ENCODE measurements at regions not wholly inside any gene's neighbourhood (a gene's known extent, or its start where the extent isn't known, plus 50 kb on each side); places are given as distances from the start of the nearest gene placed in this dataset.
A peak's percentile ranks its signal among the peaks of the same experiment; 100 is the strongest.
"Not testable (repeated sequence)": the region's sequence is repeated elsewhere in the genome, so short reads cannot be mapped to it uniquely, and the experiment has no call there.

- H3K27ac ChIP-seq (ENCODE audit: low read depth, low read length) = peak overlapping the region; percentile 71
- H3K27me3 ChIP-seq (ENCODE audit: control insufficient read depth, insufficient read depth, low read length) = no peaks in the 10 kb centered on the region
- H3K36me3 ChIP-seq (ENCODE audit: control insufficient read depth, insufficient read depth, low read length) = no peaks in the 10 kb centered on the region
- no peaks in the 10 kb centered on the region for H3K9me3 ChIP-seq (ENCODE audit: control insufficient read depth, insufficient read depth, low read length)
- no peak overlapping the region for H3K9ac ChIP-seq (ENCODE audit: low read depth, low read length)
- no peak overlapping the region for H3K4me3 ChIP-seq (ENCODE audit: low read depth, low read length)
- peaks cover 27% of the 10 kb centered on the region for H3K4me1 ChIP-seq (ENCODE audit: control insufficient read depth, insufficient read depth, low read length)
Measured at GRCh38 chr10:3961082-3961481, 176.1 kb upstream of the KLF6 start.

- Histone ChIP-seq H3K27me3 (ENCODE audit: control insufficient read depth, insufficient read depth, low read length) (no peaks in the 10 kb centered on the region), H3K27ac (ENCODE audit: low read depth, low read length) (peak overlapping the region; percentile 71), H3K4me1 (ENCODE audit: control insufficient read depth, insufficient read depth, low read length) (peaks cover 33% of the 10 kb centered on the region), H3K4me3 (ENCODE audit: low read depth, low read length) (no peak overlapping the region), H3K36me3 (ENCODE audit: control insufficient read depth, insufficient read depth, low read length) (no peaks in the 10 kb centered on the region), H3K9me3 (ENCODE audit: control insufficient read depth, insufficient read depth, low read length) (no peaks in the 10 kb centered on the region), H3K9ac (ENCODE audit: low read depth, low read length) (no peak overlapping the region)
Measured at GRCh38 chr10:3960496-3960895, 175.5 kb upstream of the KLF6 start.

GRCh38 chr10:3959370-3960325 is 174.6 kb upstream of the KLF6 start:
- Histone ChIP-seq H3K9ac (ENCODE audit: low read depth, low read length) (no peak overlapping the region), H3K4me3 (ENCODE audit: low read depth, low read length) (no peak overlapping the region), H3K27me3 (ENCODE audit: control insufficient read depth, insufficient read depth, low read length) (no peaks in the 10 kb centered on the region), H3K27ac (ENCODE audit: low read depth, low read length) (peak overlapping the region; percentile 71), H3K9me3 (ENCODE audit: control insufficient read depth, insufficient read depth, low read length) (no peaks in the 10 kb centered on the region), H3K36me3 (ENCODE audit: control insufficient read depth, insufficient read depth, low read length) (no peaks in the 10 kb centered on the region), H3K4me1 (ENCODE audit: control insufficient read depth, insufficient read depth, low read length) (peaks cover 37% of the 10 kb centered on the region)

GRCh38 chr10:3958472-3958996 is 173.5 kb upstream of the KLF6 start:
- no peak overlapping the region for H3K9ac ChIP-seq (ENCODE audit: low read depth, low read length)
- H3K4me3 ChIP-seq (ENCODE audit: low read depth, low read length) = no peak overlapping the region
- no peak overlapping the region for H3K27ac ChIP-seq (ENCODE audit: low read depth, low read length)
- peaks cover 37% of the 10 kb centered on the region for H3K4me1 ChIP-seq (ENCODE audit: control insufficient read depth, insufficient read depth, low read length)
- no peaks in the 10 kb centered on the region for H3K9me3 ChIP-seq (ENCODE audit: control insufficient read depth, insufficient read depth, low read length)
- no peaks in the 10 kb centered on the region for H3K27me3 ChIP-seq (ENCODE audit: control insufficient read depth, insufficient read depth, low read length)
- H3K36me3 ChIP-seq (ENCODE audit: control insufficient read depth, insufficient read depth, low read length) = no peaks in the 10 kb centered on the region

GRCh38 chr10:3955955-3956617 is 171.1 kb upstream of the KLF6 start:
- Histone ChIP-seq H3K9ac (ENCODE audit: low read depth, low read length) (no peak overlapping the region), H3K4me3 (ENCODE audit: low read depth, low read length) (no peak overlapping the region), H3K36me3 (ENCODE audit: control insufficient read depth, insufficient read depth, low read length) (no peaks in the 10 kb centered on the region), H3K27ac (ENCODE audit: low read depth, low read length) (peak overlapping the region; percentile 79), H3K4me1 (ENCODE audit: control insufficient read depth, insufficient read depth, low read length) (peaks cover 32% of the 10 kb centered on the region), H3K27me3 (ENCODE audit: control insufficient read depth, insufficient read depth, low read length) (no peaks in the 10 kb centered on the region), H3K9me3 (ENCODE audit: control insufficient read depth, insufficient read depth, low read length) (no peaks in the 10 kb centered on the region)

GRCh38 chr10:3955493-3955892 is 170.5 kb upstream of the KLF6 start:
- H3K9ac ChIP-seq (ENCODE audit: low read depth, low read length) = no peak overlapping the region
- no peaks in the 10 kb centered on the region for H3K36me3 ChIP-seq (ENCODE audit: control insufficient read depth, insufficient read depth, low read length)
- H3K9me3 ChIP-seq (ENCODE audit: control insufficient read depth, insufficient read depth, low read length) = no peaks in the 10 kb centered on the region
- no peak overlapping the region for H3K4me3 ChIP-seq (ENCODE audit: low read depth, low read length)
- H3K27ac ChIP-seq (ENCODE audit: low read depth, low read length) = peak overlapping the region; percentile 79
- H3K4me1 ChIP-seq (ENCODE audit: control insufficient read depth, insufficient read depth, low read length) = peaks cover 26% of the 10 kb centered on the region
- H3K27me3 ChIP-seq (ENCODE audit: control insufficient read depth, insufficient read depth, low read length) = no peaks in the 10 kb centered on the region

GRCh38 chr10:3954615-3955014 is 169.6 kb upstream of the KLF6 start:
- no peak overlapping the region for H3K27ac ChIP-seq (ENCODE audit: low read depth, low read length)
- no peak overlapping the region for H3K4me3 ChIP-seq (ENCODE audit: low read depth, low read length)
- peaks cover 20% of the 10 kb centered on the region for H3K4me1 ChIP-seq (ENCODE audit: control insufficient read depth, insufficient read depth, low read length)
- H3K27me3 ChIP-seq (ENCODE audit: control insufficient read depth, insufficient read depth, low read length) = no peaks in the 10 kb centered on the region
- no peak overlapping the region for H3K9ac ChIP-seq (ENCODE audit: low read depth, low read length)
- no peaks in the 10 kb centered on the region for H3K9me3 ChIP-seq (ENCODE audit: control insufficient read depth, insufficient read depth, low read length)
- no peaks in the 10 kb centered on the region for H3K36me3 ChIP-seq (ENCODE audit: control insufficient read depth, insufficient read depth, low read length)

- H3K4me3 ChIP-seq (ENCODE audit: low read depth, low read length); H3K27me3 ChIP-seq (ENCODE audit: control insufficient read depth, insufficient read depth, low read length); H3K36me3 ChIP-seq (ENCODE audit: control insufficient read depth, insufficient read depth, low read length); H3K9me3 ChIP-seq (ENCODE audit: control insufficient read depth, insufficient read depth, low read length); H3K27ac ChIP-seq (ENCODE audit: low read depth, low read length); H3K9ac ChIP-seq (ENCODE audit: low read depth, low read length): not testable (repeated sequence)
- peaks cover 17% of the 10 kb centered on the region for H3K4me1 ChIP-seq (ENCODE audit: control insufficient read depth, insufficient read depth, low read length)
Measured at GRCh38 chr10:3954007-3954406, 169.0 kb upstream of the KLF6 start.

GRCh38 chr10:3951993-3952392 is 167.0 kb upstream of the KLF6 start:
- Histone ChIP-seq H3K27me3 (ENCODE audit: control insufficient read depth, insufficient read depth, low read length) (no peaks in the 10 kb centered on the region), H3K4me1 (ENCODE audit: control insufficient read depth, insufficient read depth, low read length) (peaks cover 17% of the 10 kb centered on the region), H3K4me3 (ENCODE audit: low read depth, low read length) (no peak overlapping the region), H3K9me3 (ENCODE audit: control insufficient read depth, insufficient read depth, low read length) (no peaks in the 10 kb centered on the region), H3K9ac (ENCODE audit: low read depth, low read length) (no peak overlapping the region), H3K27ac (ENCODE audit: low read depth, low read length) (no peak overlapping the region), H3K36me3 (ENCODE audit: control insufficient read depth, insufficient read depth, low read length) (no peaks in the 10 kb centered on the region)

- no peak overlapping the region for H3K9ac ChIP-seq (ENCODE audit: low read depth, low read length)
- no peak overlapping the region for H3K4me3 ChIP-seq (ENCODE audit: low read depth, low read length)
- no peaks in the 10 kb centered on the region for H3K27me3 ChIP-seq (ENCODE audit: control insufficient read depth, insufficient read depth, low read length)
- H3K4me1 ChIP-seq (ENCODE audit: control insufficient read depth, insufficient read depth, low read length) = peaks cover 10% of the 10 kb centered on the region
- no peaks in the 10 kb centered on the region for H3K9me3 ChIP-seq (ENCODE audit: control insufficient read depth, insufficient read depth, low read length)
- H3K27ac ChIP-seq (ENCODE audit: low read depth, low read length) = no peak overlapping the region
- no peaks in the 10 kb centered on the region for H3K36me3 ChIP-seq (ENCODE audit: control insufficient read depth, insufficient read depth, low read length)
Measured at GRCh38 chr10:3950676-3951275, 165.8 kb upstream of the KLF6 start.

GRCh38 chr10:3949711-3950110 is 164.7 kb upstream of the KLF6 start:
- no peaks in the 10 kb centered on the region for H3K27me3 ChIP-seq (ENCODE audit: control insufficient read depth, insufficient read depth, low read length)
- peaks cover 2% of the 10 kb centered on the region; the same call in 1 of the 2 replicates for H3K4me1 ChIP-seq (ENCODE audit: control insufficient read depth, insufficient read depth, low read length)
- no peak overlapping the region for H3K27ac ChIP-seq (ENCODE audit: low read depth, low read length)
- no peaks in the 10 kb centered on the region for H3K36me3 ChIP-seq (ENCODE audit: control insufficient read depth, insufficient read depth, low read length)
- no peaks in the 10 kb centered on the region for H3K9me3 ChIP-seq (ENCODE audit: control insufficient read depth, insufficient read depth, low read length)
- no peak overlapping the region for H3K4me3 ChIP-seq (ENCODE audit: low read depth, low read length)
- no peak overlapping the region for H3K9ac ChIP-seq (ENCODE audit: low read depth, low read length)

Data from HUES48 (cell line).